Raji (cell line): ENCODE measurements at regions not wholly inside any gene's neighbourhood (a gene's known extent, or its start where the extent isn't known, plus 50 kb on each side); places are given as distances from the start of the nearest gene placed in this dataset.

ENCODE experiments used
- POLR2A ChIP-seq: IDR thresholded peaks from 2 replicates; pipeline ENCODE4 v1.6.1; 2011; ENCODE audit warnings: low read depth, low read length, control low read depth; ENCODE audit not compliant: insufficient read depth

DNA sequence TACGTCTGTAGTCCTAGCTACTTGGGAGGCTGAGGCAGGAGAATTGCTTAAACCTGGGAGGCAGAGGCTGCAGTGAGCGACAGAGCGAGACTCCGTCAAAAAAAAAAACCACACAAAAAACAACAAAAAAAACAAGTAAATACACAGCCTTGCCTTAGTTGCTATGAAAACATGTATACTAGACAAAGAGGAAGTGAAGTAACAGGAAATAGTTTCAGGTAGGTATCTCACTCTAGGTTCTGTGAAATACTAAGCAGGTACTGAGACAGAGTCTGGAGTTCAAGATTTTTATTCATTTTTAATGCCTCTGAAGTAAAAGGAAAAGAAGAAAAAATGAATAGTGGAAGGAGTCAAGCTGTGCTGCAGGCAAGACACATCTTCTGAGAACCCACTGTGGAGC, 687.9 kb upstream of the RGMB start:
- TF ChIP-seq POLR2A, result no peak

DNA sequence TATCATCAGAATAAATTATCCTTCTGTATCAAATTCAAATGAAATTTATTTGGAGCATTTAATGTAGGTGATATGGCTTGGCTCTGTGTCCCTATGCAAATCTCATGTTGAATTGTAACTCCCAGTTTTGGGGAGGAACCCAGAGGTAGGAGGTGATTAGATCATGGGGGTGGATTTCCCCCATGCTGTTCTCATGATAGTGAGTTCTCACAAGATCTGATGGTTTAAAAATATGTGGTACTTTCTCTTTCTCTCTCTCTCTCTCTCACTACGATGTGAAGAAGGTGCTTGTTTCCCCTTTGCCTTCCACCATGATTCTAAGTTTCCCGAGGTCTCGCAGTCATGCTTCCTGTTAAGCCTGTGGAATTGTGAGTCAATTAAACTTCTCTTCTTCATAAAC, 678.4 kb upstream of the RGMB start:
- no peak for TF ChIP-seq POLR2A

- no peak for TF ChIP-seq POLR2A
These were observed 677.3 kb upstream of the RGMB start for GRCh38 chr5:98096155-98096554.

GRCh38 chr5:98099448-98100105, 673.9 kb upstream of the RGMB start:
- no peak for TF ChIP-seq POLR2A

- no peak for TF ChIP-seq POLR2A
These were observed 672.3 kb upstream of the RGMB start for GRCh38 chr5:98101131-98101530.

DNA sequence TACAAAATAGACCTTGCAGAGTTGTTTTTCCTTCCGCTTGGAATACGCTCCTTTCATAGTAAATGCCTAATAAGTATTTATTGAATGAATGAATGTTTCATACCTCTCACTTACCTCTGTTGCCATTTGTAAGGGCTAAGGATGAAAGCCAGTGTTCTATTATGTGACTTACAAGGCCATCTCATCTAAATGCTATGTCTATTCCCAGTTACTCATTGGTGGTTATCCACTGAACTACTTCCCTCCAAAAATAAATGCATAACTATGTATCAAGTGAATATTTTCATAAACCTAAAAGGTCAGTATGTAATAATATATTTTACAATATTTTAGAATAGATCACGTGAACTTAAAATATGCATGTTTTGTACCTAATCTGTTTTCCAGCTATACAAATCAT, 670.5 kb upstream of the RGMB start:
- TF ChIP-seq POLR2A, result no peak

DNA sequence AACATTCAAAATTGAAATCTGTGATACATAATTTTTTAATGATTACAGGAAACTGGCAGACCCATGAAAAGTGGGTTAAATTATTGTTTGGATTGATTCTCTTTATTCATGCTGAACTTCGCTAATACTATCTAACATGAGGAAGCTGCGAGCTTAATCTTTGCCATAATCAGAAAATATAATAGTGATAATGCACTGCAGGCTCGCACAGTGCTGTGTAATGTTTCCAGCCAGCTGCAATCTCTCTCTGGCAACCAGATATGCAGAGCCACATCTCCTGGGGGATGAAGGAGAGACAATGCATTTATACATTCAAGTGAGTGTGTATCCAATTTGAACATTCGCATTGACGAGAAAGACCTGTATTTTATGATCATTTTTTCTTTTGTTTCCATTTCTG, 669.7 kb upstream of the RGMB start:
- no peak for TF ChIP-seq POLR2A

GRCh38 chr5:98104454-98105188, 668.8 kb upstream of the RGMB start:
- TF ChIP-seq POLR2A, result no peak

- no peak for TF ChIP-seq POLR2A
These were observed 667.8 kb upstream of the RGMB start for GRCh38 chr5:98105681-98106080.

GRCh38 chr5:98106116-98107031, 667.1 kb upstream of the RGMB start:
- no peak for TF ChIP-seq POLR2A

DNA sequence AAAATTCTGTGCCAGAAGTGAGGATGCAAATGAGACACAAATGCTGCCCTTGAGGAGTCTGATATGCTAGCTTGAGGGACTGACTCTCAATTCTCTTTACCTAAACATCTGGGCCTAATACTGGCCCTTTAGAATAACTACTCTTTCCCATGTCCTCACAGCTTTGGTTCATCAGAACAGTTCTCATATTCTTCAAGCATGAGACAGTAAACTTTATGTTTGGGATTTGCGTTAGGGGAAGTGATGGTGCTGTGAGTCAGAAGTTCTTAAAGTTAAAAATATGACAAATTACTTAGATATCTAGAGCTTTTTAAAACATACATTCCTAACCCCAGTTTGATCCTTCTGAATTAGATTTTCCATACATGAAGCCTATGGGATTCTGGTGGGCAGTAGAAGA, 665.0 kb upstream of the RGMB start:
- no peak for TF ChIP-seq POLR2A

DNA sequence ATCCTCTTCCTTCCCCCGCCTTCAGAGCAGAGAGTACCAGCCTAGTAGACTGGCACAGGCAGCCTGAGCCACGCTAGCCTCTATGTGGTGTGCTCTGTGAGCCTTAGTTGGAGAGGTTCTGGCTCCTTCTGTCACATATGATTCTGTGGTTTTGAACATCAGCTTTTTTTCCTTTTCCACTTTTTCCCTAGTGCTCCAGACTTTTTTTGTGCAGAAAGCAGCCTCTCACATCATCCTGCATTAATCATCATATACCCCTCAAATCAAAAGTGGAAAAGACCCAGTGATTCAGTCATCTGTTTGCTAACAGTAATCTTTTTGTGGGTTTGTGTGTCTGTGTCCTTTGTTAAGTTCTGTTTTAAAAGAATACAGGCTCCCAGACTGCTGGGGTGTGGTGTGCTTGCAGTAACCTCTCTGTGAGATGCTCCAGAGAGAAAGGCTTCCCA, 663.9 kb upstream of the RGMB start:
- TF ChIP-seq POLR2A, result no peak

DNA sequence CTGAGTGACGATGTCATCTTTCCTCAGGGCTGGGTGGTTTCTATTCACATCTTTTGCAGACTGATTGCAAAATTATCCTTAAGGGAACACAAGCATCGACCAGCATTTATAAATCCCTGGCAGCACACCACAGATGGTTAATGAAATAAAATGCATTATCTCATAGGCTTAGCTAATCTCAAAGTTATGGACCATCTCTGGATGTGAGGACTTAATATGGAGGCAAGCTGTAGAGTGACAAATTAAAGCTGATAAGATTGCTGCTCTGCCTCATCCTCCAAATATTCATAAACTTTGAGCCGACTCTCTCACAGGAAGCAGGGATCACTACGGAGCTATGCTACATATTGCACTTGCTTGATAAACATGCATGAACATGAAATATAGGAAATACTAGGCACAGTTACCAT, 663.2 kb upstream of the RGMB start:
- no peak for TF ChIP-seq POLR2A

DNA sequence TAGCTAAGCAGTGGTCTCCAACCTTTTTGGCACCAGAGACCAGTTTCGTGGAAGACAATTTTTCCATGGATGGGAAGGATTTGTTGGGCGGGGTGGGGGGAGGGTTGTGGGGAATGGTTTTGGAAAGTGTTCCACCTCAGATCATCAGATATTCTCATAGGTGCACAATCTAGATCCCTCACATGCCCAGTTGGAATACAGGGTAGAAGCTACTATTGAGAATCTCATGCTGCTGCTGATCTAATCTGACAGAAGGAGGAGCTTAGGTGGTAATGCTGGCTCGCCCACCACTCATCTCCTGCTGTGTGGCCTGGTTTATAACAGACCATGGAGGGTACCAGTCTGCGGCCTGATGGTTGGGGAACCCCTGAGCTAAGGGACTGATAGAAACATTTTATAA, 662.7 kb upstream of the RGMB start:
- TF ChIP-seq POLR2A, result no peak

DNA sequence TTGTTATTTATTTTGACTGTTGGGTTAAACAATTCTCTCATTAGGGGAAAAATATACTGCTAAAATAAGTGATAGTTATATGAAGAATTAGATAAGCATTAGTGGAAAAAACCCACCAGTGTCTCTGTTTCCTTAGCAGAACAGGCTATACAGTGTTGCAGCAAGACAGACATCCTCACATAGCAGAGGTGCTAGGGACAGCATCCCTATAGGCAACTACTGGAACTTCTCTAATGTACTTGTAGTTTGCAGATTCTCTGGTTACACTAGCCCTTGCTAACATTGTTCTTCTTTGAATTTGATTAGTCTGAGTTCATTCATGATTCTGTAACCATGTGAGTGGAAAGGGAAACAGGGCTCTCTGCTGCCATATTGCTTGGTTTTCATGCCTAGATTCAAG, 661.8 kb upstream of the RGMB start:
- no peak for TF ChIP-seq POLR2A

- TF ChIP-seq POLR2A, result no peak
These were observed 652.2 kb upstream of the RGMB start for GRCh38 chr5:98121036-98121936.
